Stimulated activated CD8-positive, alpha-beta memory T cell treated with anti-CD3 and anti-CD28 coated beads, Interleukin-12 subunit alpha, Interleukin-12 subunit beta, amount 100 ng/mL, for 24 hours (primary cell): ENCODE measurements at regions not wholly inside any gene's neighbourhood (a gene's known extent, or its start where the extent isn't known, plus 50 kb on each side); places are given as distances from the start of the nearest gene placed in this dataset.

Experiments
- DNase-seq: peaks from one replicate; pipeline ENCODE4 v3.0.0-alpha.2; 2020; ENCODE audit errors: extremely low read depth

- no peak for DNase-seq
These were observed 54.9 kb downstream of the KLHDC7A start for GRCh38 chr1:18535391-18536210.

GRCh38 chr1:18536356-18536755 lies 55.6 kb downstream of the KLHDC7A start:
- DNase-seq: no peak

GRCh38 chr1:18536915-18537314 lies 56.2 kb downstream of the KLHDC7A start:
- DNase-seq: no peak

- DNase-seq: no peak
These were observed 56.9 kb downstream of the KLHDC7A start for GRCh38 chr1:18537386-18538306.

GRCh38 chr1:18539171-18539570 lies 58.4 kb downstream of the KLHDC7A start:
- no peak for DNase-seq

GRCh38 chr1:18540136-18540765 lies 59.5 kb downstream of the KLHDC7A start:
- DNase-seq: no peak

GRCh38 chr1:18541046-18541795 lies 60.5 kb downstream of the KLHDC7A start:
- no peak for DNase-seq

GRCh38 chr1:18542351-18542750 lies 61.6 kb downstream of the KLHDC7A start:
- DNase-seq: no peak

- no peak for DNase-seq
These were observed 65.3 kb downstream of the KLHDC7A start for GRCh38 chr1:18546026-18546425.

GRCh38 chr1:18547460-18547859 lies 66.7 kb downstream of the KLHDC7A start:
- DNase-seq: no peak

GRCh38 chr1:18548643-18549042 lies 67.9 kb downstream of the KLHDC7A start:
- DNase-seq: no peak

- DNase-seq: no peak
These were observed 68.4 kb downstream of the KLHDC7A start for GRCh38 chr1:18549106-18549505.

GRCh38 chr1:18549906-18550305 lies 69.2 kb downstream of the KLHDC7A start:
- DNase-seq: no peak

GRCh38 chr1:18552631-18553030 lies 71.9 kb downstream of the KLHDC7A start:
- DNase-seq: no peak

GRCh38 chr1:18553388-18553787 lies 72.7 kb downstream of the KLHDC7A start:
- no peak for DNase-seq

GRCh38 chr1:18554099-18554498 lies 73.4 kb downstream of the KLHDC7A start:
- no peak for DNase-seq

- DNase-seq: no peak
These were observed 73.9 kb downstream of the KLHDC7A start for GRCh38 chr1:18554597-18554996.

- DNase-seq: no peak
These were observed 74.3 kb downstream of the KLHDC7A start for GRCh38 chr1:18555036-18555435.

- DNase-seq: no peak
These were observed 74.3 kb upstream of the PAX7 start for GRCh38 chr1:18556364-18556763.

- no peak for DNase-seq
These were observed 72.8 kb upstream of the PAX7 start for GRCh38 chr1:18557621-18558465.

GRCh38 chr1:18560692-18561091 lies 70.0 kb upstream of the PAX7 start:
- no peak for DNase-seq
